Fibroblast of skin of back (primary cell): ENCODE measurements at regions not wholly inside any gene's neighbourhood (a gene's known extent, or its start where the extent isn't known, plus 50 kb on each side); places are given as distances from the start of the nearest gene placed in this dataset.

Experiments
- DNase-seq: peaks from one replicate; pipeline ENCODE4 v3.0.0-alpha.2; 2013

DNA sequence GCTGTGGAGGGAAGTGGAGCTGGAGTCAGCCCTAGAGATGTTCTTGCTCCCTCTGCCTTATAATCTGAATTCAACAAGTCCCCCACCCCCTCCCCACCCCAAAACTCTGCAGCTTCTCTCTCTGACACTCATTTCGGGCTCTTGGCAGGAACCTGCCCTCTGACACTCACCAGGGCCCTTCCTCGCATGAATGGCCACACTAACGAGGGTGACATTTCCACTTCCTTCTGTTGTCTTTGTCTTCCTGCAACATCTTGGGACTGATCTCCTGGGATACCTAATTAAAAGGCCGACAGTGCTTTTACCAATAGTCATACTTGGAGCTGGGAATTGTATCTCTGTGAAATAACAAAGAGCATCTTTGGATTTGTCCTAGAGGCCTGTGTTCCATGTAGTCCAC lies 106.9 kb upstream of the PIRT start:
- DNase-seq, result no peak

GRCh38 chr17:10936931-10937330 lies 99.0 kb upstream of the PIRT start:
- DNase-seq, result no peak

DNA sequence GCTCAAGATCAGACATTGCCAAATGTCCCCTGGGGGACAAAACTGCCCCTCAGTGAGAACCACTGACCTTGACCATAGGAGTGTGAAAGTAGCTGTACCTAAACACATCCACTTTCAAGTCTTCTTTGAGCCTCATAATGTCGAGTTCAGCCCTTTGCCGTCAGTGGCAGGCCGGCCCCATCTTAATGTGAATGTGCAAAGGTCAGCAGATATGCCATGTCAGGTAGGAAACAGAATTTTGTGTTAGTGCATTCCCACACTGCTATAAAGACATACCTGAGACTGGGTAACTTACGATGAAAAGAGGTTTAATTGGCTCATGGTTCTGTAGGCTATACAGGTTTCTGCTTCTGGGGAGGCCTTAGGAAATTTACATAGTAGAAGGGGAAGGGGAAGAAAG lies 95.1 kb upstream of the PIRT start:
- no peak for DNase-seq

DNA sequence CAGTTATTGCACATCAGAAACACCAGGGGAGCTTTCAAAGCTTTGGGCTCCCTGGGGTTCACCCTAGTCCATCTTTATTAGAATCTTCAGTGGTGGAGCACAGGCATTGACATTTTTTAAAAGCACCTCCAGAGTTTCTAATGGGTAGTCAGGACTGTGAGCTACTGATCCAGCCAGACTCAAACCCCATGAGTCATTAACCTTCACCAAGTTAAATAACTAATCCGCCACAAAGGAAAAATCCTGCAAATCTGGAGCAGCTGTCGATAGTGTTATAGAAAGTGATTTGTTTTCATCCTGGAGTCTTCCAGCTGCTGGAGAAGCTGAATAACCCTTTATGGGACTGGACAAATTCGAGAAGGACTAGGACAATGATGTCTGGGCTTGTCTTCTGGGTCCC lies 93.2 kb upstream of the PIRT start:
- no peak for DNase-seq

GRCh38 chr17:10927712-10928111 lies 89.8 kb upstream of the PIRT start:
- no peak for DNase-seq

GRCh38 chr17:10920558-10921108 lies 82.7 kb upstream of the PIRT start:
- no peak for DNase-seq

DNA sequence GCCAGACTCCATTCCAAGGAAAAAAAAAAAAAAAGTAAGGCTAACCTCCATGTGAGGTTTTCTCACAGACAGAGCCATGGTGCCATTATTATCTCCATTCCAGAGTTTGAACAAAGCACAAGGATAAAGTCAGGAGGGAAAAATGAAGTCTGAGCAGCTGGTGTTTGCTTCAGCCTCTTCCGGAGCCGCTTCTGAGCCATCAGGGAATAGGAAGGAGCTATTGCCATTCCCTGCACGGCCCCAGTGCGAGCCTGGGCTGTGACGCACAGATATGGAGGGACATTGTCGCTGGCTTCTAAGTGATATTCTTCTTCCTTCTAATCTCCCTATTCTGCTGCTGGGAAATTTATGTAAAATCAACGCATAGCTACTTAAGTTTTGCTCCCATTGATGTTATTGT lies 69.5 kb upstream of the PIRT start:
- DNase-seq, result no peak

DNA sequence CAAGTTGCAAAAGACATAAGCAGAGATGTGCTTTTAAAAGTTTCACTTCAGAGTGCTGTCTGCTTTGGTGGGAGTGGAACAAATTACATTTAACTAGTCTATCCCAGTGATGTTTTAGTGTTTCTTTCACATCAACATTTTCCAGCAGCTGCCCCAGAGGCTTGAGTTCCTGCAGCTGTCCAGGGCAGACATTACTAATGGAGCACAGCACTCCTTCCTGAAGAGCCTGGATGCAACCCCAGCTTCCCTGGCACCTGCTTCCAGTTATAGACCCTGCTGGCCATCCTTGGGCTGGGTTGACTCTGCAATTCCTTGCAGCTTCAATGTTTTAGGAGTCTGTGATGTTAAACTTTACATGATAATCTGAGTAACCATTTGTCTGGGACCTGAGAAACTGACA lies 61.4 kb upstream of the PIRT start:
- no peak for DNase-seq

- no peak for DNase-seq
These were observed 56.3 kb upstream of the PIRT start for GRCh38 chr17:10894220-10894619.

DNA sequence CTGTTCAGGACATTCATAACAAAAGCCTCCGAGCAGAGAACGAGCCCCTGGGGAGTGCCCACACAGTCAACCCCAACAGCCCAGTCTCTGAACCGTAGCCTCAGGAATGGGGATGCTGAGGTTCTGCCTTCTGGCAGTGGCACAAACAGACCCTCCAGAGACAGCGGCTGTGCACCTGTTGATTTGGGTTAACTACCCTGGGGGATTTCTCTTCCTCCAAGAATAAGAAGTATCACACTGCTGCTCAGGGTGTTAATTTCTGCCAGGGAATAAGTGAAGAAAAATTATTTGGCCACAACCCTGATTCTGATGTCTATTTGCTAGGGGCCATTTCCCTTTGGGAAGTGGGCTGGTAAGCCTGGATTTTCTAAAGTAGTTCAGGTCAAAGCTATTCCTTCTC lies 51.0 kb upstream of the PIRT start:
- DNase-seq, result no peak
